MCF 10A (cell line): ENCODE measurements at regions not wholly inside any gene's neighbourhood (a gene's known extent, or its start where the extent isn't known, plus 50 kb on each side); places are given as distances from the start of the nearest gene placed in this dataset.

Source experiments
- BruUV-seq: library from RNA; stranded (reverse); fragments of 400-500 nt; replicated peaks from 2 replicates; lab custom pipeline; 2021; lab: Mats Ljungman, UMichigan
- CTCF ChIA-PET: fragments of 300-600 bp; sonication (Branson Sonifier 250); formaldehyde crosslinking; extraction: SDS; loops from one replicate; lab custom pipeline; 2021; ENCODE audit warnings: antibody characterized with exemption, inconsistent platforms; lab: Yijun Ruan, JAX
- POLR2A ChIA-PET: fragments of 300-600, 350-650 bp; sonication (Branson Sonifier 250); formaldehyde crosslinking; extraction: SDS; loops from one replicate; lab custom pipeline; 2020; ENCODE audit warnings: antibody characterized with exemption, inconsistent platforms; lab: Yijun Ruan, JAX
- DNase-seq: peaks from one replicate; pipeline ENCODE4 v3.0.0-alpha.2; 2018; ENCODE audit not compliant: unreplicated experiment
- H3K27ac Mint-ChIP-seq: one replicate; pipeline ENCODE4 v1.8.0; 2022; ENCODE audit warnings: mild to moderate bottlenecking, low read depth, mixed read lengths; ENCODE audit not compliant: unreplicated experiment
- H3K27me3 Mint-ChIP-seq: one replicate; pipeline ENCODE4 v1.8.0; 2022; ENCODE audit warnings: mixed read lengths; ENCODE audit not compliant: insufficient read depth, unreplicated experiment
- H3K36me3 Mint-ChIP-seq: one replicate; pipeline ENCODE4 v1.8.0; 2022; ENCODE audit warnings: mild to moderate bottlenecking, moderate library complexity, mixed read lengths; ENCODE audit not compliant: insufficient read depth, unreplicated experiment
- H3K4me1 Mint-ChIP-seq: one replicate; pipeline ENCODE4 v1.8.0; 2022; ENCODE audit warnings: mixed read lengths; ENCODE audit not compliant: insufficient read depth, unreplicated experiment
- H3K4me3 Mint-ChIP-seq: one replicate; pipeline ENCODE4 v1.8.0; 2022; ENCODE audit warnings: mild to moderate bottlenecking, moderate library complexity, mixed read lengths; ENCODE audit not compliant: unreplicated experiment
- H3K9me3 Mint-ChIP-seq: one replicate; pipeline ENCODE4 v1.8.0; 2022; ENCODE audit warnings: mixed read lengths; ENCODE audit not compliant: unreplicated experiment
- CTCF ChIP-seq: fragments of 200-600 bp; IDR thresholded peaks from one replicate; pipeline ENCODE4 v1.8.0; 2022; ENCODE audit warnings: antibody characterized with exemption, mild to moderate bottlenecking; ENCODE audit not compliant: unreplicated experiment
- intact Hi-C: fragments of 100-400 bp; cut with micrococcal nuclease; formaldehyde crosslinking; loops from 2 replicates; pipeline ENCODE4 v1.14.1; 2022

- Mint-ChIP-seq H3K27me3 (no peaks in the 10 kb centered on the region), H3K4me3 (no peak overlapping the region), H3K36me3 (no peaks in the 10 kb centered on the region), H3K27ac (no peak overlapping the region), H3K4me1 (peaks cover 30% of the 10 kb centered on the region), H3K9me3 (peaks cover 16% of the 10 kb centered on the region)
- intact Hi-C loops, result no loop called here
- DNase-seq, result peak; percentile 94
- BruUV-seq, result no TSS peak
- ChIA-PET POLR2A (interaction anchor here (0.6 to 1.2 kb wide), 3 partner anchors 10 to 73 kb away, joined by 3 read pairs; no protein-coding TSS in a partner anchor), CTCF (interaction anchor here (0.5 to 4.5 kb wide), 5 partner anchors 9 to 228 kb away, joined by 3 to 32 read pairs (median 3); no protein-coding TSS in a partner anchor)
- TF ChIP-seq CTCF, result no peak
These were observed 52.0 kb upstream of the SNCAIP start for GRCh38 chr5:122259995-122260394.

- no peaks in the 10 kb centered on the region for H3K9me3 Mint-ChIP-seq
- DNase-seq, result peak; percentile 47
- no peak overlapping the region for H3K4me3 Mint-ChIP-seq
- CTCF ChIA-PET, result interaction anchor here (1.1 kb wide), 1 partner anchor 42 kb away, joined by 3 read pairs; no protein-coding TSS in a partner anchor
- H3K27me3 Mint-ChIP-seq, result no peaks in the 10 kb centered on the region
- POLR2A ChIA-PET, result no interaction called here
- peaks cover 30% of the 10 kb centered on the region for H3K4me1 Mint-ChIP-seq
- no TSS peak for BruUV-seq
- intact Hi-C loops, result no loop called here
- H3K36me3 Mint-ChIP-seq, result no peaks in the 10 kb centered on the region
- no peak overlapping the region for H3K27ac Mint-ChIP-seq
- no peak for TF ChIP-seq CTCF
These were observed 49.9 kb upstream of the SNCAIP start for GRCh38 chr5:122262103-122262502.
